ENCODE measurements at regions not wholly inside any gene's neighbourhood (a gene's known extent, or its start where the extent isn't known, plus 50 kb on each side); places are given as distances from the start of the nearest gene placed in this dataset.

DNA sequence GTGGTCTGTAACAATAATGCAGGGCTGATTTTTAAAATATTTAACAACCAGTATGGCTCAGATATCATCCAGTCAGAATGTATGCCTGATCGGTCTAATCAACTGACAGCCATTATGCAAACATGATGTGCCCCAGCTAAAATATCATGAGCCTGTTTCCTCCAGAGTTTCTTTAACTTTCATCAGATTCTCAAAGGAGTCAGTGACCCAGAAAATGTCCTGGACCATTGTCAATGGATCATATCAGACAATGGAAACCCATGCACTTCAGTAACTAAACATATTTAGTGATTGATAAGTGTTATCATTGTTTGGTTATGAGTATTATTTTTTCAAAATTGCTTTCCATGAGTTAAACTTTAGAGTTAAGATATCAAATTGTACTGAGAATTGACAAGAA lies 173.5 kb downstream of the LMBRD1 start:
- Histone ChIP-seq H3K27me3 (ENCODE audit: control insufficient read depth, insufficient read depth, low read length) (no peaks in the 10 kb centered on the region), H3K36me3 (replicated peaks; ENCODE audit: control insufficient read depth, insufficient read depth, low read length) (no peaks in the 10 kb centered on the region), H3K4me3 (ENCODE audit: insufficient read depth, low read depth, low read length) (no peak overlapping the region)
- DNase-seq, result no peak

DNA sequence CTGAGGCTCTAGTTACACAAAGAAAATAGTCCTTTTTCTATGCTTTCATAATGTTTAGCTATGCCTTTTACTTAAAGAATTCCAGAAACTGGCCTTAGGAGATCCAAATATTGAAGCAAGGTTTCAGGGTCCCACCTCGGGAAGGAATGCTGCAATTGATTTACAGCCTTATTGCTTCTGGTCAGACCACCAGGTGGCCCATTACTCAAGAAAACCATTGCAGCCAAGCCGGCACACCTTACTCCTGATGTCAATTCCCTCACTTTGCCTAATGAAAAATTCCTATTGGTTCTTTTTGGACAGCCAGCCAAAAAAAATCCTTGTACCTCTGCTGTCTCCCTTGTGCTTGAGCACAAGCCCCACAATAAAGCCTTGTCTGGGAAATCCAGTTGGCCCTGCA lies 173.9 kb downstream of the LMBRD1 start:
- Histone ChIP-seq H3K36me3 (replicated peaks; ENCODE audit: control insufficient read depth, insufficient read depth, low read length) (no peaks in the 10 kb centered on the region), H3K27me3 (ENCODE audit: control insufficient read depth, insufficient read depth, low read length) (no peaks in the 10 kb centered on the region), H3K4me3 (ENCODE audit: insufficient read depth, low read depth, low read length) (no peak overlapping the region)
- DNase-seq, result peak; percentile 27

DNA sequence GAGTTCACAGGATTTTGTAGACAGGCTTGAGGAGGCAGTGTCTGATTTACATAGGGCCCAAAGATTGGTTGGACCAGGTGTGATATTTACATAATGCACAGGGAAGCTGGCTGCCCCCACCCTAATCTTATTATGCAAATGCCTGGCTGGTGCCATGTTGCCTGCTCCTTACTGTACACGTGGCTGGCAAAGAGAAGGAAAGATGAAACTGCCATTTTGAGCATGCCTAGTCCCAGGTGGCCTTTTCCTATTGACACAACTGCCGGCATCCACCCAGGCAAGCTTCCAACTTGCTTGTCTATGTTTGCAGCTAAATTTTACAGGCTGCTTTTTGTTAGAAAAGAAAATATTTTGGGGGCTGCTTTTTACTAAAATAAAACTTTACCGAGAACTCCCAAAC lies 174.6 kb downstream of the LMBRD1 start:
- Histone ChIP-seq H3K36me3 (replicated peaks; ENCODE audit: control insufficient read depth, insufficient read depth, low read length) (no peaks in the 10 kb centered on the region), H3K27me3 (ENCODE audit: control insufficient read depth, insufficient read depth, low read length) (no peaks in the 10 kb centered on the region), H3K4me3 (ENCODE audit: insufficient read depth, low read depth, low read length) (no peak overlapping the region)
- no peak for DNase-seq

DNA sequence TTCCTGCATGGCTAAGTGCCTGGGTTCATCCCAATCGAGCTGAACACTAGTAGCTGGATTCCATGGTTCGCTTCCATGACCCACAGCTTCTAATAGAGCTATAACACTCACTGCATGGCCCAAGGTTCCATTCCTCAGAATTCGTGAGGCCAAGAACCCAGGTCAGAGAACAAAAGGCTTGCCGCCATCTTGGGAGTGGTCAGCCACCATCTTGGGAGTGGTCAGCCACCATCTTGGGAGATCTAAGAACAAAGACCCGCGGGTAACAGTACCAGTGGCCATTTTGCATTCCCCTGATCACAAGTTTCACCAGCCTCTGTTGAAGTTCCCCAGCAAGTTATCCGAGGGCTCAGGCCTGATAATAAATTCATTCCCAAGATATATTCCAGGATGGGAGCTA lies 179.6 kb downstream of the LMBRD1 start:
- Histone ChIP-seq H3K27me3 (ENCODE audit: control insufficient read depth, insufficient read depth, low read length) (no peaks in the 10 kb centered on the region), H3K4me3 (ENCODE audit: insufficient read depth, low read depth, low read length) (no peak overlapping the region), H3K36me3 (replicated peaks; ENCODE audit: control insufficient read depth, insufficient read depth, low read length) (no peaks in the 10 kb centered on the region)
- no peak for DNase-seq

DNA sequence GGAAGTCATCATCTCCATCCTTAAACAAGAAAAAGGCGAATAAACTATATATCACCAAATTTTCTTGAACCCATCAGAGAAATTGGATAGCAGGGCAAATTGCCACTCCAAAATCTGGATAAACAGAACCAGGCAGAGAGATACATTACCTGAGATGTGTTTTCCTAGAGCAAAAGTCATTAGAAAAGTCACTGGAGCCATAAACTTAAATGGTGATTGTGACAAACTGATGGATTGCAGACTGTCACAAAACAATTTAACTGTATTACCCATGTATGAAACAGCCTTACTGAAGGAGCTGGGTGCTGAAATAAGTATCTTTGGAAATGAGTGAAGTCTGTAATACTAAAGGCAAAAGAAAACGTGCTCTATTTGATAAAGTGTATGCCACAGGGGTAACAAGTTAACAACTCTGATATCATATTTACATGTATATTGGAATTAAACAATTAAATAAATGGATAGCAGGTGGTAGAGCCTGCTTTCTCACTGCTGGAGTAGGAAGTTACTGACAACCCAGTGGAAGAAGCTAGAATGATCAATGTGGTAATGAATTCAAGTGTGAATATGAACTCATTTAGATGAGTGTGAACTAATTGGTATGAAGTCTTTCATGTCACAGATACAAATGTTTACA lies 186.9 kb downstream of the LMBRD1 start:
- Histone ChIP-seq H3K4me3 (ENCODE audit: insufficient read depth, low read depth, low read length) (no peak overlapping the region), H3K36me3 (replicated peaks; ENCODE audit: control insufficient read depth, insufficient read depth, low read length) (no peaks in the 10 kb centered on the region), H3K27me3 (ENCODE audit: control insufficient read depth, insufficient read depth, low read length) (no peaks in the 10 kb centered on the region)
- no peak for DNase-seq

DNA sequence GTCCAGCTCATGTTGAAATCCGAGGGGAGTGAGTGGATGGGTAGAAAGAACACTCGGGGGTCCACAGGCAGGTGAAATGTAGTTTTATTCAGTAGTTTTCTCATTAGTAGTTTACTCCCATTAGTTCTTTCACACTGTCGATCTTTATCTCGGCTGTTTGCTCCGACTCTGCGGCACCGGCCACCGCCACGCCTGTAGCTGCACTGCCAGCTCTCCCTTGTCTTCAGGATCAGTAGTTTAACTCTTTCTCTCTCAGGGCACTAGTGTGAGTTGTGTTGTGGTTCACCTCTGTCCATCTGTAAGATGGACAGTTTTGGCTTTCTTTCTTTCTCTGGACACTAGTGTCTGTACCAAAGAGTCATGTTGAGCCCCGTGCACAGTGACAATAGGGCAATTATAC lies 195.7 kb downstream of the LMBRD1 start:
- Histone ChIP-seq H3K27me3 (ENCODE audit: control insufficient read depth, insufficient read depth, low read length) (no peaks in the 10 kb centered on the region), H3K4me3 (ENCODE audit: insufficient read depth, low read depth, low read length) (no peak overlapping the region), H3K36me3 (replicated peaks; ENCODE audit: control insufficient read depth, insufficient read depth, low read length) (no peaks in the 10 kb centered on the region)
- no peak for DNase-seq

DNA sequence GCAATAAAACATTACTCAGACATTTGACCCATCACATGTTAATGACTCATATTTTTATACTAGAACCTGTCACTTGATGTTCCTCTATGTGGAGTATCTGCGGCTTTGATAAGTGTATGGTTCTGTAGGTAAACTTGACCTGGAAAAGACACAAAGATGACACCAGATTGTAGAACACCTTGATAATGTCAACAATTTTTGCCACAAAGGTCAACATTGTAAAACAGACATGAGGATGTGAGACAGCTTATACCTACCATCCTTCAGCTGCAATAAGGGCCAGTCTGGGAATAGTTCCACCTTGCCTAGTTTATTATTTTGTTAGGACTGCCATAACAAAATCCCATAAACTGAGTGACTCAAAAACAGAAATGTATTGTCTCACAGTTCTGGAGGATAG lies 202.4 kb downstream of the LMBRD1 start:
- no peak for DNase-seq
- H3K4me3 ChIP-seq (ENCODE audit: insufficient read depth, low read depth, low read length), result no peak overlapping the region
- no peaks in the 10 kb centered on the region for H3K36me3 ChIP-seq (replicated peaks; ENCODE audit: control insufficient read depth, insufficient read depth, low read length)
- H3K27me3 ChIP-seq (ENCODE audit: control insufficient read depth, insufficient read depth, low read length), result no peaks in the 10 kb centered on the region

DNA sequence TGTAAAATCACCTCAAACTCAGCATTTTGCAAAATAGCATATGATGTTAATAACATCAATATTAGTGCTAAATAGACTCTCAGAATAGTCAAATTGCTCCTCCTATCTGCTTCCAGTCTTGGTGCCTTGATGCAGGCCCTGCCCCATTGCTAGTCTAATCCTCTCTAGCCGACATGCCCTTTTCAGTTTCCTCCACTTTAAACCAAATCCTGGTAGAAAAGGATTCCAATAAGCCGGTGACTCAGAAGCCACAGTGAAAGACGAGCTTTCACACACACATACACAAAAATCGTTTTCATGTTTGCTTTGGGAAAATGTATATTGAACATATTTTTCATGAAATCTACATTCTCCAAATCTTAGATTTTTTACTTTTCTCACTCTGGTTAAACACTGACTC lies 203.1 kb downstream of the LMBRD1 start:
- Histone ChIP-seq H3K4me3 (ENCODE audit: insufficient read depth, low read depth, low read length) (no peak overlapping the region), H3K36me3 (replicated peaks; ENCODE audit: control insufficient read depth, insufficient read depth, low read length) (no peaks in the 10 kb centered on the region), H3K27me3 (ENCODE audit: control insufficient read depth, insufficient read depth, low read length) (no peaks in the 10 kb centered on the region)
- DNase-seq, result no peak

DNA sequence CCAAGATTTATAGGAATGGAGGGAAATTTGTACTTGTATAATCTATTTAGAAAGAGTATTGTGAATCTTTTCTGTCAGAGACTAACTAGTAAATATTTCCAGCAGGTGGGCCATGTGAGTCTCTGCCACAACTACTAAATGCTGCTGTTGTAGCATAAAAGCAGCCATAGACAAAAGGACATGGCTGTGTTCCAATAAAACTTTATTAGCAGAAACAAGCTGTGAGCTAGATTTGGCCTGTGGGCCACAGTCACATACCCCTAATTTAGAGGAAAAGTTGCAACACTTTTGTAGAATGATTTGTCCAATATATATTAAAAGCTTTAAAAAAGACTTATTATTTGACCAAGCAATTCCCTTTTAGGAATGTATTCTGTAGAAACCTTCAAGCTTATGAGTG lies 207.2 kb downstream of the LMBRD1 start:
- no peaks in the 10 kb centered on the region for H3K36me3 ChIP-seq (replicated peaks; ENCODE audit: control insufficient read depth, insufficient read depth, low read length)
- no peak for DNase-seq
- H3K27me3 ChIP-seq (ENCODE audit: control insufficient read depth, insufficient read depth, low read length), result no peaks in the 10 kb centered on the region
- no peak overlapping the region for H3K4me3 ChIP-seq (ENCODE audit: insufficient read depth, low read depth, low read length)

DNA sequence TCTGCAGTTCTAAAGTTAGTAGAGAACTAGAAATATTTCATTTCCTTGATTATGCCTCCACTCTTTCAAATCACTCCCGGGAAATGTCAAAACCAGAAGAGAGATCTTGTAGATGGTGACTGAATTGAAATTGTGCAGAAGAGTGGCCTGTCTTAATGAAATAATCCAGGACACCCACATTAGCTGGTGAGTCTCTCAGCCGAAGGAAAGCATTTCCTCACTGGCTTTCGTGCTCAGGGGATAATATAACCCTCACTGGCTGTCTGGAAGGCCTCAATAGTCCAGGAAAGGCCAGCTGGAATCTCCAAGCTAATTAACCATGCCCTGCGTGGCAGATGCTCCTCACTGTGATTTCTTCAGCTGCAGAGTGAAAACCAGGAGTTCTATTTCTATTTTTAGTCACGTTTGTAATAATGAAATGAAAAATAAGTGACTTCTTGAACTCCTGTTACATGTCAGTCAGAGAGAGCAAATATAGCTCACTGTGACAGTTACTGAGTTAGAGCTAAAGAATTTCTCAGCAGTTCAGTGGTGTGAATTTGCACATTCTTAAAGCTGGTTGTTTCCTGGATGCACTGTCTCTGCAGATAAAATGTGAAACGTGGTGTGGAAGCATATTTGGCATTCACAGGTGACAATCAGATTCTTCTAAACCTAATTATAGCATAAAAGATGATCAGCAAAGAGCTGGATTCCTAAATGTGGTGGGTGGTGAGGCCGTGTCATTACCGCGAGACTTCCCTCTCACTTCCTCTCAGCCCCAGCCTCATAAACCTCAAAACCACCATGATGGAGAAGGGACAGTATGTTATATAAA lies 211.7 kb downstream of the LMBRD1 start:
- DNase-seq, result no peak
- Histone ChIP-seq H3K36me3 (replicated peaks; ENCODE audit: control insufficient read depth, insufficient read depth, low read length) (no peaks in the 10 kb centered on the region), H3K4me3 (ENCODE audit: insufficient read depth, low read depth, low read length) (no peak overlapping the region), H3K27me3 (ENCODE audit: control insufficient read depth, insufficient read depth, low read length) (no peaks in the 10 kb centered on the region)

DNA sequence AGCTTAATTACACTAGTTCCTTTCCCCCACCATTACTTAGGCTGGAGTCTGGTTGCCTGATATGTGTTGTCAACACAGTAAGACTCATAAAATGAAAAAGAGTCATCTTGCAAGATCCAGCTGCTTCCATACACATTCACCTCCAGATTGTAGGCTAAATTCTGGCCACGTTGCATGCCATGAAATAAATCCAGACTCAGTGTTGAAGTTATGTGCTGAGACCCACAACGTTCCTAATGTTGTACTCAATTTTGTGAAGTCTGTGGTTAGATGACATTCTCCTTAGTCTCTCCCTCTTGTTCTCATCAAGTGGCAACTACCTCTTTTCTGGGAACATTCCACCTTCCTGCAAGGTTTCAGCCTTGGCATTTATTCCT lies 212.3 kb downstream of the LMBRD1 start:
- no peaks in the 10 kb centered on the region for H3K36me3 ChIP-seq (replicated peaks; ENCODE audit: control insufficient read depth, insufficient read depth, low read length)
- no peaks in the 10 kb centered on the region for H3K27me3 ChIP-seq (ENCODE audit: control insufficient read depth, insufficient read depth, low read length)
- H3K4me3 ChIP-seq (ENCODE audit: insufficient read depth, low read depth, low read length), result no peak overlapping the region
- no peak for DNase-seq

DNA sequence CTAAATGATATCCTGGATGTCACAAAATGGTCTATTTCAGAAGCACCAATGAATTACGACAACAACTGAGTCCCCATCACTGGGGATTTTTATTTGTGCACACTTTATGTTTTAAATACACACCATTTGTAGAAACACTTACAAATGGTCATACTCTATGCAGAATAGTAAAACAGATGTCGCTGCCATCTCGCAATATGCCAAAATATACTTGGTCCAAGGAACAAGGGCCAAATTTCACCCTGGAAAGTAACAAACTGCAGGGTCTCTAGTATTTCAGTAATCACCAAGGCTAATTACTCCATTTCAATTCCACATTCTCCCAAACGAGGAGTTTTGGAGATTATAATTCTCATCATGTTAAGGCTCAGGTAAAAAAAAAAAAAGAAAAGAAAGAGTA lies 215.2 kb downstream of the LMBRD1 start:
- Histone ChIP-seq H3K27me3 (ENCODE audit: control insufficient read depth, insufficient read depth, low read length) (no peaks in the 10 kb centered on the region), H3K4me3 (ENCODE audit: insufficient read depth, low read depth, low read length) (no peak overlapping the region)

DNA sequence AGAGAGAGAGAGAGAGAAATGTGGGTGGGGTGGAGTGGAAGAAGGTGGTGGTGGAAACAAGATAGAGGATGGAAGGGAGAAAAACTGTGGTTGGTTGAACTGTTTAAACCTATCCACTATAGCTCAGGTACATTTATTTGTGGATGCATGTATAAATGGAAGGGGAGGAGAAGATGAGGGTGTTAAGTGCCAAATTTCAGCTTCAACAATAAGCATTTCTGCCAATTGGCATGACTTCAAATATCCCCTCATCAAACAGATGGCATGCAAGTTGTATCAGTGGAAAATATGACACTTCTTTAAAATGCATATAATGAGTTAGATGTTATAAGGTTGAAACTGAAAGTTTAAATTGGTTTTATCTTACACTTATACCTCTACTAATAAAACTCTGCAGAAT lies 216.1 kb downstream of the LMBRD1 start:
- Histone ChIP-seq H3K4me3 (ENCODE audit: insufficient read depth, low read depth, low read length) (no peak overlapping the region), H3K27me3 (ENCODE audit: control insufficient read depth, insufficient read depth, low read length) (no peaks in the 10 kb centered on the region), H3K36me3 (replicated peaks; ENCODE audit: control insufficient read depth, insufficient read depth, low read length) (no peaks in the 10 kb centered on the region)
- no peak for DNase-seq

More for the DNA sequence above, 215.2 kb downstream of the LMBRD1 start:
- H3K36me3 ChIP-seq (replicated peaks; ENCODE audit: control insufficient read depth, insufficient read depth, low read length), result no peaks in the 10 kb centered on the region
- no peak for DNase-seq

DNA sequence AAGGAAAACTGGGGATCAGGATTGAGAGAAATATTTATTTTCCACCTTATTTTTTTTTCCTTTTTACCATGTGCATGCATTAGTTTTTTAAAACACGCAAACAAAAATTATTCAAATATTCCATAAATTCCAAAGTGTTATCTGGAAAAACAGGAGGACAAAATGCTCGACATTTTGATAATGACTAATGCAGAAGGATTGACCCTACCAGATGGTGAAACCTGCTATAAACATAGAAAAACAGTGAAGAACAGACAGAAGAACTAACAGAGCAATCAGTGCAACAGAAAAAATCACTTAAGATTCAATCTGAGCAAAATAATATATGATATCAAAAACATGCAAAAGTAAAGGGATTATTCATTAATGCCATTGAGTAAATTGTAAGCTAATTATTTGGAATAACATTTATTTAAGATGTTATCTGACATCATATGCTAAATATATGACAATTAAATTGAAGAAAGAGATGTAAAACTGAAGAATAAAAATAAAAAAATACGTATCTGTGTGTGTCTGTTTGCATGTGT lies 218.4 kb downstream of the LMBRD1 start:
- no peak for DNase-seq
- Histone ChIP-seq H3K4me3 (ENCODE audit: insufficient read depth, low read depth, low read length) (no peak overlapping the region), H3K27me3 (ENCODE audit: control insufficient read depth, insufficient read depth, low read length) (no peaks in the 10 kb centered on the region), H3K36me3 (replicated peaks; ENCODE audit: control insufficient read depth, insufficient read depth, low read length) (no peaks in the 10 kb centered on the region)

DNA sequence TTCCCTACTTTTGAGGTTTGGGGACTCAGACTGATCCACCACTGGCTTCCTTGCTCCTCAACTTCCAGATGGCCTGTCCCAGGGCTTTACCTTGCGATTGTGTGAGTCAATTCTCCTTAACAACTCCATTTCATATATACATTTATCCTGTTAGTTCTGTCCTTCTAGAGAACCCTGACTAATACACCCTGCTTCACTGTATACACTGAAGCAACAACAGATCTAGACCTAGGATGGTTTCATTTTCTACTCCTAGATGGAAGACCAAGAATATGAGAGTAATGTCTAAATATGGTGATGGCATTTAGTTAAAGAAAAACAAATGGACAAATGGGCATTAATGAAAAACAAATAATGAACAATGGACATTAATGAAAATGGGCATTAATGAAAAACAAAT lies 225.6 kb downstream of the LMBRD1 start:
- no peak overlapping the region for H3K4me3 ChIP-seq (ENCODE audit: insufficient read depth, low read depth, low read length)
- H3K36me3 ChIP-seq (replicated peaks; ENCODE audit: control insufficient read depth, insufficient read depth, low read length), result no peaks in the 10 kb centered on the region
- no peak for DNase-seq
- no peaks in the 10 kb centered on the region for H3K27me3 ChIP-seq (ENCODE audit: control insufficient read depth, insufficient read depth, low read length)
